ENCODE measurements at regions not wholly inside any gene's neighbourhood (a gene's known extent, or its start where the extent isn't known, plus 50 kb on each side); places are given as distances from the start of the nearest gene placed in this dataset.

GRCh38 chr2:123262856-123263255, 762.2 kb upstream of the CNTNAP5 start:
- no peak overlapping the region for H3K27ac ChIP-seq
- no peak for TF ChIP-seq CTCF (conservative IDR thresholded peaks at IDR 0.05)

GRCh38 chr2:123283431-123283830, 741.7 kb upstream of the CNTNAP5 start:
- H3K27ac ChIP-seq: no peak overlapping the region

GRCh38 chr2:123303731-123304130, 721.4 kb upstream of the CNTNAP5 start:
- no peak overlapping the region for H3K27ac ChIP-seq
- no peak for TF ChIP-seq CTCF (conservative IDR thresholded peaks at IDR 0.05)

More at GRCh38 chr2:123283431-123283830, 741.7 kb upstream of the CNTNAP5 start:
- TF ChIP-seq CTCF (conservative IDR thresholded peaks at IDR 0.05): no peak

Data from VCaP (cell line).